GM19351 (cell line): ENCODE measurements at regions not wholly inside any gene's neighbourhood (a gene's known extent, or its start where the extent isn't known, plus 50 kb on each side); places are given as distances from the start of the nearest gene placed in this dataset.
"Not testable (repeated sequence)": the region's sequence is repeated elsewhere in the genome, so short reads cannot be mapped to it uniquely, and the experiment has no call there.

ENCODE experiments used
- ATAC-seq: cut with Tn5 transposase; IDR thresholded peaks from one replicate; pipeline ENCODE4 v1.9.1; 2021; ENCODE audit warnings: mild to moderate bottlenecking, moderate library complexity; ENCODE audit not compliant: unreplicated experiment

DNA sequence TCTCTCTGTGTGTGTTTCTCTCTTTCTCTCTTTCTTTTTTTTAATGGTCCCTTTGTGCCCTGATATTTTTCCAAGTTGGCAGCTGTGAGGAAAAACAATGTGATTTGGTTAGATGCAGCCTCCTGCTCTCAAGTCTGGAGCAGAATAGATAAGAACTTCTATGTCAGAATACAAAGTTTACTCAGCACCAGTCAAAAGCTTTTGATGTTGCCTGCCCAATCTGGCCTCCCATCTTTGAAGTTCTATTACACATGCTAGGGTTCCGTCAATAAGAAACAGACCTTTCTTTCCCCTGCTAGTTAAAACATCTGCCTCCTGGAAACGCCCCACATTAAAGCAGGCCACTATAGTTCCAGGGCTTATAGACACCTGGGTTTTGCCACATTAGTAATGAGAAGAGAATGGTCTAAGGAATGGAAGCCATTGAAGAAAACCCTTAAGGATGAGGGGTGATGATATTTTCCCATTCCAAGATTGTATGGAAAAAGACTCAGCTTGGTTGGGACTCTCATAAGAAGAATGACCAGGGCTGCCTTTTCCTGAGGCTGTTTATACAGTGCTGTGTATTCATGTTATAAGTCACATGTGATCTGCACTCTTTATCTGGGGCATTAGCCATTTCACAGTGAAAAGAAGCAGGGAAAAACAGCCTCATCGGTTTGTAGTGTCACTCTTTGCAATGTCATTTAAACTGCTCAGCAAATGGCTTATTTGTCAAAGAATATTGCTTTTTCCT lies 414.7 kb upstream of the PROX1 start:
- ATAC-seq = no peak

DNA sequence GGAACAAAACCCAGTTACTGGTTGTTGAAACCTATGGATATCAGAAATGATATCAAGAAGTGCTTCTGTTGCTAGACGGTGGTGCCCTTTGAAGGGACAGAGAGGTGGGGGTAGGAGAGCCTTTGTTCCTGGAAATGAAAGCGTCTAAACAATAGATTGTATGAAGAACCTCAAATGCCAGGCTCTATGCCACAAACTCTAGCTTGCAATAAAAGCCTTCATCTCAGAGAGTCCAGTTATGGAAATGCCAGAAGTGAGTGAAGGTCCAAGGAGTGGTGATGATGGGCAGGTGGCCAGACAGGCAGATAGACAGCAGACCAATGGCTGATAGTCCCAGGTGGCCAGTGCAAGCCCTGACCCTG lies 414.1 kb upstream of the PROX1 start:
- no peak for ATAC-seq

DNA sequence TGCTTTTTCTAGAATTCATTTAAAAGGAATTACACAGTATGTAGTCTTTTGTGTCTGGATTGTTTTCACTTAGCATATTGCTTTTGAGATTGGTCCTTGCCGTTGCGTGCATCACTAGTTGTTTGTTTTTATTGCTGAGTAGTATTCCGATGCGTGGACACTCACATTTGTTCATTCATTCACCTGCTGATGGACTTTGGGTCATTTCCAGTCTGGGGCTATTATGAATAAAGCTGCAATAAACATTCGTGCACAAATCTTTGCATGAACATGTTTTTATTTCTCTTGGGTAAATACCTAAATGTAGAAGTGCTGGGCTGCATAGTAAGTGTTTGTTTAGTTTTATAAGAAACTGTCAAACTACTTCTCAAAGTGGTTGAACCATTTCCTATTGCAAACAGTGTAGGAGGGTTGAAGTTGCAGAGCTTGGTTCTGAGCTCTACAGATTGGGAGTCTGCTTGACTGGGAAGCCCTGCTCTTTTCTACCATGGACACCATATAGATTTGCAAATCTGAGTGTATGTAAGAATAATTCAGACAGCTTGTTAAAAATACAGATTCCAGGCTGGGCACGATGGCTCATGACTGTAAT lies 404.7 kb upstream of the PROX1 start:
- ATAC-seq = no peak

DNA sequence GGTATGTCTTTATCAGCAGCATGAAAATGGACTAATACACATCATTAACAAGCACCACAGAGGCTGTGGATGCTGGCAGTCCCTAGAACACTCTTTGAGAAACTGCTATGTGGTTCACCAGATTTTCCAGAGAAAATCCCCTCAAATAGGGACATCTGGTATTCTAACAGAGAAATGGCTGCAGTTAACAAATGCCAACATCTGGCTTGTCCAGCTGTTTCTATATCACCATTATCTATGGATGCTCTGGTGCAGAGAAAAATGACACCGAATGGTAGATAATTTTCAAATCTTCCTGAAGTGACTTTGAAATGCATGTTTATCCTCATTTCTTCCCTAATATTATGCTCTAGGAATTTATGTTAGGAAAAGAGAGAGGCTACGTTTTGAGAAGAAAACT lies 403.5 kb upstream of the PROX1 start:
- no peak for ATAC-seq

DNA sequence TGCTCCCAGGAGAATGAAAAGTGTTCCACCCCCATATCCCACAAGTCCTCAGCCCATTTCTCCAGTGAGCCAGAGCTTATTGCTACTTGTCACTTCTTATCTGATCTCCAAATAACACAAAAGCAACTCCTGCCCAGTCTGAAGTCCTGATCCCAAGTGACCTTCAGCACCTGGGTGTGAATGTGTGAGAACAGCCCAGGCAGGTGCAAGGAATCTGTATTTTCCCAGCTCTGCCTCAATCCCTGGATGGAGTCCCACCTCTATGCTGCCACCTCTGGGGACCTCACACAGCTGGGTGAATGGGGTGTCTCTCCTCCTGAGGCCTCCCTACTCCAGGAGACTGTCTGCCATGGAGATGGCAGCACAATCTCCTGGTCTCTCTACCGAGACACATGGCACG lies 402.4 kb upstream of the PROX1 start:
- no peak for ATAC-seq

DNA sequence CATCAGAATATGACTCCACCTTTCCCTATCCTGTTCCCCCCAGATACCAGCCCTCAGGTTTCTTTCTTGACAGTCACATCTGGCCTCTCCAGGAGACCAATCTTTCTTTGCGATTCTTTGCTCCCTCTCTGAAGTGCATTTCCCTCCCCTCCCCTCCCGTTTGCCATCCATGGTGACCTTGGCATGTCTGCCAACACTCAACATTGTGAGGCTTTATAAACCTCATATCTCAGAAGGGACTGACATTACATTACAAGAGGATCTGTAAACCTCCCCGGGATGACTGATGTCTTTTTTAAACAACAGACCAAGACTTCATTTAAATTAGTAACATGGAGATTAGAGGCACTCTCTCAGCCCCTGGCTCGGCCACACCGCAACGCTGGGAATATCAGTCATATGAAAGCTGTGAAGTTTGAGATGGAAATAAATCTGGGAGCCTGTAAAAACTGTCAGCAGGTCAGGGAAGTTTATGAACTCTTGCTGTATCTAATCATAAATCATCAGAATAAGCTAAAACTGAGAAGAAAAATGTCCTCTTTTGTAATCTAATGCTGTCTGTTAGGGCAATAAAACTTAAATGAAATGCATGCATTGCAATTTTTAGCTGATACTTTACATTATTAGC lies 401.7 kb upstream of the PROX1 start:
- no peak for ATAC-seq

DNA sequence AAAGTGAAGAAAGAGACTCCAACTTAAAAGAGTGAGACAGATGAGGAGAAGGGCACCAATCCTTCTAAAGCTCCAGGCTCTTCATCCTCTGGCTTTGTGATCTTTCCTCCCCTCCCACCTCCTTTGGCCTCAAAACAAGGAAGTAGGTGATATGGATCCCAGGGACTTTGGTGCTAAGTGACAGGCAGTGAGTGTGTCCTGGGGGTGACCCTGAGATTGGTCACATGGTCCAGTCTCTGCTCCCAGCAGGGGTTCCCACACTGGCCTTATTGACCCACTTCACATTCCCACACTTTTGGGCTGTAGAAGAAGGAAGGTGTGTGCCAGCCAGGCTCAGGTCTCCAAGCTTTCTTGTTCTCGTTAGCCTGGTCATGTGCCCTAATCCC lies 401.2 kb upstream of the PROX1 start:
- ATAC-seq = no peak

DNA sequence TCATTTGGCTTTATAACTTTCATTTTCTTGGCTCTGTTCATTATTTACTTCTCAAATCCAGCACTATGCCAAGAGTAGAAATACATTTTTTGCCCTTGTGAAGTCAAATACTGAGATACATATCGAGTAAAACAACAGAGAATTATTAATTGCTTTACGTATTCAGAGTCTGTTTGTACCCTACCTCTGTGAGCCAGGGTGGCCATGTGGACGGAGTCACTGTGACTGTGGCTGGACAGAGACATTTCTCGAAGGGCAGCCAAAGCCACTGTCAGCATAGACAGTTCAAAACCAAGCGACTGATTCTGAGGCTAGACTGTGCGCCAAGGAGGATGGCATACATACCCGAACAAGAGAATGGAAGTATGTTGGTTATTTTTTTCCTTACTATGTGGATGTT lies 391.0 kb upstream of the PROX1 start:
- ATAC-seq = no peak

DNA sequence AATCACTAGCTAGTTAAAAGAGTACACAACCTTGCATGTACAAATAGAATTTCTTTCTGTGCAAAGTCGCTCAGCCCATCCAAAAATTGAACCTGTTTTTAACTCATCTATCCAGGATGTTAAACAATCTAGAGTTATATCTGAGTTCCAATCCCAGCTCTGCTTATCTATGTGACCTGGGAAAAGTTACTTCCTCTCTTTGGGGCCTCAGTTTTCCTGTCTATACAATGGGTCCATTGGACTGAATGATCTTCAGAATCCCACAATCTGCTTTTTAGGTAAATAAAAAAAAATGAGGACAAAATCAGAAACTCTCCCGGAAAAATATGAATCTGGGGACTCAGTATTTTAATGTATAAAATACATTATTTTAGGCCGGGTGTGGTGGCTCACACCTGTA lies 389.5 kb upstream of the PROX1 start:
- ATAC-seq = no peak

DNA sequence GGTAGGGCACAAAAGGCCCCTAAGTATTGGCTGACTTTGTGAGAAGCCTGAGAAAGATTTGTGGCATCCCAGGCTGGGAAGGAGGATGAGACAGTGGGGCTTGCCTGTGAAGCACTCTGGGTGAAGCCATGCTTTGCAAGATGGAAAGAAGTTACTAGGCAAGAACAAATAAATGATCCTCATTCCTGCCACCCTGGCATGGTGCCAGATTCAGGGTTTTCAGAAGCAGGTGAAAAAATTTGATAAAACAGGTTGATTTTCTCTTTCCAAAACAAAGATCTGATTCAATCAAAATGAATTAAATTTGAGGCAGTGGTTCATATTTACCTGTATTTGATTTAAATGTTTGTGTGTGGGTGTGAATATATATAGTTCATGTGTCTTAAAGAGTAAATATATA lies 386.9 kb upstream of the PROX1 start:
- no peak for ATAC-seq

DNA sequence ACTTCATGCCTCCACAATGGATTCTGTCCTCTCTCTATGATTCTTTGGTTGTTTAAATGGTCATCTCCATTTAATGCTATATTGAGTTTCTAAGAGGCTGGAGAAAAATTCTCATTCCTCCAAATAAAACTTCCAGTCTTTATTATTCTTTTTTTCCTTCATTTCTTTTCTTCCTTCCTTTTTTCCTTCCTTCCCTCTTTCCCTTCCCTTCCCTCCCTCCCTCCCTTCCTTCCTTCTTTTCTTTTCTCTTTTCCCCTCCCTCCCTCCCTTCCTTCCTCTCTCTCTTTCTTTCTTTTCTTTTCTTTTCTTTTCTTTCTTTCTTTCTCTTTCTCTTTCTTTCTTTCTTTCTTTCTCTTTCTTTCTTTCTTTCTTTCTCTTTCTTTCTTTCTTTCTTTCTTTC lies 386.1 kb upstream of the PROX1 start:
- ATAC-seq = not testable (repeated sequence)

DNA sequence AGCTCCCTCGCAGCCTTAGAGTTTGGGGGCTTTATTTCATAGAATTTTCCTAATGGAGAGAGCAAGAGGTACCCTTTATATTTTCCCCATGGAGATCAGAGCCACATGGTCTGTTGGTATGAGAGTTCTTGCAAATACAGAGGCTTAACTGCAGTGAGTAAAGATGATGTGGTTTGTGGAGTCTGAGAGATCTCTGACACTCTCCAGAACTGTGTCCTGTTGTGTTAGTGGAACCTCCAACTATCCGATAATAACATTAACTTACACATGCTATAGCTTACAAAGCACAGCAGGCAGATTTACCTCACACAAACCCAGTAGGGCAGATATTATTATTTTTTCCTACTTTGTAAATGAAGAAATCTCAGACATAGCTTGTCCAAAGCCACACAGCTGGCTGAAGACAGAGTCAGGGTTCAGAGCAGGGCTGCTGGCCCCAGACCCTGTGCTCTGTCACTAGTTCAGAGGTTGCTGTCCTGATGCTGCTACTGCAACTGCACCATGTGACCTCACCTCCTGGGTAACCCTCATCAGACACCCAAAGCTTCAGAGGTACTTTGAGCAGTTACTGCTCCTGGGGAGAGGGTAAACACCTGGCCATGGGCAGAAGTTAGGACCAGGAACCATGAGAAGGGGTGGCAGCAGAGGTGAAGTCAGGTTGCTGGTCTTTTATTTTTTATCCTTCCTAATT lies 384.8 kb upstream of the PROX1 start:
- no peak for ATAC-seq

DNA sequence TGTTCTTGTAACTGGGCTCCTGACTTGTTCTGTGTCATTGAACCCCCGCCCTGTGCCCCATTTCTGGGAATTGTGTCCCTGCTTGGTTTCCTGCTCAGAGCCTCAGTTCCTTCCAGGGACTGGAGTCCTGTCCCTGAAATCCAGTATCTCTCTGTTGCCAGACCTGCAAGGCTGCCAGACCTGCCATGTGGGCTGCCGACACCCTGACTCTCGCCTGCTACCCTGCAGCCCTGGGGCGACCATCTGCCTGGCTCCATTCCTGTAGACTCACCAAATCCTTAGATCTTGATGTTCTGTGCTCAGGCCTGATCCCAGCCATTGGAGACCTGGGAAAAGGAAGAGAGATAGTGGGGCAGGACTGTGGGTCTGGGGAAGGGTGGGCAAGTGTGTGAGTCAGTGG lies 383.3 kb upstream of the PROX1 start:
- ATAC-seq = no peak

DNA sequence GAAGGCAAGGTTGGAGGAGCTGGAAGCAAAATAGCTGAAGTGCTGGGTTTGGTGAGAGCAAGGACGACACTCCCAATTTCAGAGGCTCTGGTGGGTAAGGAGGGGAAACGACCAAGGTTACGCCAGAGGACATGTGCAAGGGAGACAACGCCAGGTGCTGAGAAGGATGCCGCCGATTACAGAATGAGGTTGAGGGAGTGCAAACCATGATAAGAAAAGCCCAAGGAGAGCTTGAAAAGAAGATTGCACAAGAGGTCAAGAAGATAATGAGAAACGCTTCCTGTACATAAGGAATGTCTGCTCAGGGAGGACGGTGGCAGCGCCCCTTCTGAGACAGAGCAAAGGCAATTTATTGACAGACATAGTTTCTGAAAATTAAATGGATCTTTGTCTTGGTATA lies 382.0 kb upstream of the PROX1 start:
- no peak for ATAC-seq

DNA sequence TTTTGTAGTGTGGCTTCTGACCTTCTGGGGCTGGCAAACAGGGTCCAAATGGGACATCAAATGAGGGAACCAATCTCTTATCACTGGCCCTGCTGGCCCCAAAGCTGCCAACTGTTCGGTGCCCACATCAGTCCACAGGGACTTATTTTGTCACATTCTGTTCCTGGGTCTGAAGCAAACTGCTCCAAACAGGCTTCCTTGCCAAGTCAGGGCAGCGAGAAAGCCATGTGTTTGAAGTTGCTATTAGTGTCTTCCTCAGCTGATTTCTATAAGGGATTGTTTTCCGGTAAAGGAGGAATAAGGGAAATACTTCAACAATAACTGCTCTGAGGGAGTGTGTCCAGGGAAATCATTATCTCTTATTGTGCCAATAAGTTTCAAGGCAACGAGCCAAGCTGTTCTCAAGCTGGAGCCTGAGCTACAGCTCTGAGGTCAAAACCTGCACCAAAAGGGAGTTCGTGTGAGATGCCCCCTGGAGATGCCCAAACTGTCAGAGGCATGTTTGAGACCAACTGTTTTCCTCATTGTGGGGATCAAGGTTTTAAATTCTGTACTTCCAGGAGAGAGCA lies 381.4 kb upstream of the PROX1 start:
- ATAC-seq = no peak

DNA sequence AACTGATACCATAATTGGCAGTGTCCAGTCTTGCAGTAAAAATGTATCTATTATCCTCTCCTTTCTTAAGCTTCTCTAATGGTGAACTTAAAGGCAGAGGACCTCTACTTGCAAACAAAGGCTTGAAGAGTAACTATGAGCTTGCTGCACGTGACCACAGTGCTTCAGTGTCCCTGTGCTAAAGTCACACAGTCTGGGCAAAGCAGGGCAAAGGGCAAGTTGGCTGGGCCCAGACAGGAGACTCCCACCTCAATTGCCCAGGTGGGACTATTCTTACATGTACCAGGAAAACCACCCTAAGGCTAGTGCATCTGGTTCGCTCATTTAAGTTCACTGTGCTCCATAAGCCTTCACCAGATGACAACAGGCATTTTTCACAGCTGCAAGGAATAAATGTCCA lies 374.2 kb upstream of the PROX1 start:
- ATAC-seq = no peak

DNA sequence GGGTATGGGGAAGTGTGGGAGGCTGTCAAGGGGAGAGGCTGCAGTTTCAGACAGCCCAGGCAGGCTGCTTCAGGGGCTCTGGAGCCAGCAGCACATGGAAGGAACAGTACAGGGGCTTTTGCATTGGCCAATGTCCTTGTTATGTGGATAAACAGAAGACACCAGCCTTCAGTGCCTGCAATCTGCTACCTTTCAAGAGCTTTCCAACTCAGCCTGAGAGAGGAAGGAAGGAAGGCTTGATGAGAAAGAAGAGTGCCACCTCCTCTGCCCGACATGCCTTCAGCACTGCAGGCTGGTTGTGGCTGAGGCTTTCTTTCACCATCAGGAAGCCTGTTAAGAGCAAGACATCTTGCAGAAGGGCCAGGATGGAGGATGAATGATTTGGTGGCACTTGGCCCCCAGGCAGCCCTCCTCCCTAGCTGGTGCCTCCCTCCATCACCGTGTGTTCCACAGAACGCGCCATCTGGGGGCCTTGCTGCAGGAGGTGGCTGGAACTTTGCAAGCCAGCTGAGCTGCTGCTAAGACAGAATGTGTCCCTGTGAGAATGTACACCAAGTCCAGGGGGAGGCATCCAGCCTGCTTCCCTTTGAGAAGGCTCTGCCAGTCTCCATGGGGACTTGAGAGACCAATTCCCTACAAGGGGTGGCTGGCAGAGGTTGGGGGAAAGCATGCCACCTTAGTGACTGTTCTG lies 372.4 kb upstream of the PROX1 start:
- no peak for ATAC-seq

DNA sequence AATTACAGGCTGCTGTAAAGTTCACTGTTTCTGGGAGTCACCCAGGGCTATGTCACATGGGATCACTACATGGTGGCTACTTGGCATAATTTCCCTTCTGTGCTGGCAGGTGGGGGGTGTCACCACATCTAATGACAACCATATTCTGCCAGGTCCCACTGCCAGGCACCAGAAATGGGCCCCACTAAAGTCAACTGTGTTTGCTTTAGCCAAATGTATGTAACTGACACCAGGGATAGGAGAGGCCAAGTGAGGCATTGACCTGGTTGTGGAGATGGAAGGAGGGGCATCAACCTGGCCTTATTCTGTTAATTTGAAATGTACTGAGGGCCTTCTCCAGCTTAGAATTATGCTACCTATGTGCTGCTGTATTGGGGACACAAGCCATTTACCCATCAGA lies 370.6 kb upstream of the PROX1 start:
- ATAC-seq = no peak

DNA sequence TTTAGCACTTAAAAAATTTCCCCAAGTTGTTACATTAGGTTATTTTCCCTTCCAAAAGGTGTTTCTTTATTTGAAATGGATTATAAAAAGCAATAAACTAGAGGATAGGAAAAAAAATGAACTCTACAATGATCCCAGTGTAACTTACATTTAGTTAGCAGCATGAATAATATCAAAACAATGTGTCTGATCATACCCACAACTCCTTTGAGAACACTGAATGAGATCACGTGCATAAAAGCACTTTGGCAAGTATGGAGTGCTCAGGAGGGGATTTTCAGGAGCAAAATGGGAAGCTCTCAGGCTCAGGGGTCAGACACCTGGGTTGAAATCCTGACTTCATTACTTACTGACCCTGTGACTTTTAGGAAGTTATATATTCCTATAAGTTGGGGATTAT lies 369.7 kb upstream of the PROX1 start:
- ATAC-seq = no peak

DNA sequence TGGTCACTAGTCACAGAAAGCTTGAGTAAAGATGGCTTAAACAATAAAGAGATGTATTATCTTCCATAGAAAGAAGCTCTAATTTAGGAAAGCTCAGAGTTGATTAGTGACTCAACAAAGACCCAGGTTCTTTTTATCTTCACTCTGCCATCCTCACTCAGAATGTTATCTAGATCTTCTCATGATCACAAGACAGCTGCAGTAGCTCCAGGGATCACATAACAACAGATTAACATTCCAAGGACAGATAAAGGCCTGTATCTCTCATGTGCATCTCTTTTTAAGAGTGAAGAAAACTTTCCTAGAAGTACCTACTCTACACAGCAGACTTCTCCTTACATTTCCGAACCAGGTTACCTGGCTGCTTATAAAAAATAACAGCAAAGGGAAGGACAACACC lies 368.7 kb upstream of the PROX1 start:
- no peak for ATAC-seq

DNA sequence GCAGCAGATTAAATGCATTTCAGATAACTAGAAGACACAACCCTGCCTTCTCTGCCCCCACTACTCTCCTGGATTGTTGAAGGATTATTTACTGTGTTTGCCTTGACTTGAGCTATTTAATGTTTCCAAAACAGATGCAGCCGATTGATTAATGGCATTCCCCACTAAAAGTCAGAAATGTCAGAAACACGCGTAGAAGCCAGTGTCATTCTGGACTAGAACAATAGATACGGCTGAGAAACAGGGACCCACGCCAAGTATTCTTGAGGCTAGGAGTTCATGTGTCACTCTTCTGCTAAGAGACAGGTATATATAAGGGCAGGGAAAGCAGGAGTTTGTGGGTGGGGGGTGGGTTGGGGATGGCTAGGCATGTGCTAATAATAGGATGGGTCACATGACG lies 366.7 kb upstream of the PROX1 start:
- no peak for ATAC-seq
